ENCODE measurements at regions not wholly inside any gene's neighbourhood (a gene's known extent, or its start where the extent isn't known, plus 50 kb on each side); places are given as distances from the start of the nearest gene placed in this dataset.
A peak's percentile ranks its signal among the peaks of the same experiment; 100 is the strongest.

DNA sequence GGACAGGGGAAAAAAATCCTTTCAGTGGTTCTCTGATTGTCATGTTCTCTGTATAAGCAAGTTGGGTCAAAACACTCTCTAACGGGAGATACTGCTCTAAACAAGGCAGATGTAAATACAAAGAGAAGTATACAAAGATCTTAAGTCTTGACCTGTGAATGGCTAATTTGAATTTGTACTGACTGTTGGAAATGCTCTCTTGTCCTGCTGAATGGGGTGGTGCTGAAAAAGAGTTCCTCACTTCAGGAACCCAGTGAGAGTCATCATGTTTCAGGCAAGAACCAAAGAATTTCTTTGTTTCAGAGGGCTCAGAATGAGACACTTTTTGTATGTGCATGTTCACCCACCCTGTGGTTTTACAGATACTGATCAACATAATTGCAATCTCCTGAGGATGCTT is 461.0 kb downstream of the NR2F1-AS1 start:
- no peak overlapping the region for H2BK5ac ChIP-seq (ENCODE audit: low read length)
- H4K91ac ChIP-seq (ENCODE audit: low read depth, low read length, poor library complexity) = no peak overlapping the region
- no peaks in the 10 kb centered on the region for H3K36me3 ChIP-seq (replicated peaks in 1 of 2; ENCODE audit: control insufficient read depth in 2 of 2, insufficient read depth in 2 of 2, low read length in 2 of 2)
- H3K9me3 ChIP-seq (replicated peaks in 1 of 2; ENCODE audit: control insufficient read depth in 2 of 2, insufficient read depth in 1 of 2, low read depth in 1 of 2, low read length in 2 of 2) = no peaks in the 10 kb centered on the region
- H2AFZ ChIP-seq (ENCODE audit: low read length) = peak overlapping the region; percentile 13
- no peak overlapping the region for H3K23ac ChIP-seq (ENCODE audit: low read depth, low read length, poor library complexity)
- H3K4me2 ChIP-seq (ENCODE audit: insufficient read depth, low read length, poor library complexity, severe bottlenecking) = no peak overlapping the region
- no peak overlapping the region for H2BK15ac ChIP-seq (ENCODE audit: low read length)
- no peak overlapping the region for H2BK12ac ChIP-seq (ENCODE audit: low read length)
- no peak overlapping the region for H3K27ac ChIP-seq (replicated peaks; ENCODE audit: low read length)
- no peak for DNase-seq (ENCODE audit: low spot score)
- no peak overlapping the region for H3K14ac ChIP-seq (ENCODE audit: low read length)
- H3K9ac ChIP-seq (ENCODE audit: low read depth, low read length, poor library complexity) = no peak overlapping the region
- H3K79me1 ChIP-seq (ENCODE audit: low read depth, low read length) = no peaks in the 10 kb centered on the region
- no peaks in the 10 kb centered on the region for H3K27me3 ChIP-seq (ENCODE audit: control insufficient read depth in 3 of 3, insufficient read depth in 3 of 3, low read depth in 1 of 3, low read length in 3 of 3)
- peaks cover 2 to 12% of the 10 kb centered on the region in 2 donors for H3K4me1 ChIP-seq (ENCODE audit: control insufficient read depth in 2 of 2, insufficient read depth in 1 of 2, low read depth in 1 of 2, low read length in 2 of 2)
- no CpG with 5 or more reads among the region's 1 CpG for WGBS, 2 donors (ENCODE audit: extremely low coverage in 2 of 2, insufficient read length in 2 of 2, insufficient replicate concordance in 1 of 2)
- H3K18ac ChIP-seq (ENCODE audit: low read length) = no peak overlapping the region
- H3K4ac ChIP-seq (ENCODE audit: low read length) = no peak overlapping the region
- H3K4me3 ChIP-seq (ENCODE audit: low read length in 2 of 2) = no peak overlapping the region
- no peak overlapping the region for H2AK5ac ChIP-seq (ENCODE audit: low read depth, low read length)
- H2BK120ac ChIP-seq (ENCODE audit: low read depth, low read length) = no peak overlapping the region
- no peak overlapping the region for H4K8ac ChIP-seq (ENCODE audit: low read depth, low read length)

DNA sequence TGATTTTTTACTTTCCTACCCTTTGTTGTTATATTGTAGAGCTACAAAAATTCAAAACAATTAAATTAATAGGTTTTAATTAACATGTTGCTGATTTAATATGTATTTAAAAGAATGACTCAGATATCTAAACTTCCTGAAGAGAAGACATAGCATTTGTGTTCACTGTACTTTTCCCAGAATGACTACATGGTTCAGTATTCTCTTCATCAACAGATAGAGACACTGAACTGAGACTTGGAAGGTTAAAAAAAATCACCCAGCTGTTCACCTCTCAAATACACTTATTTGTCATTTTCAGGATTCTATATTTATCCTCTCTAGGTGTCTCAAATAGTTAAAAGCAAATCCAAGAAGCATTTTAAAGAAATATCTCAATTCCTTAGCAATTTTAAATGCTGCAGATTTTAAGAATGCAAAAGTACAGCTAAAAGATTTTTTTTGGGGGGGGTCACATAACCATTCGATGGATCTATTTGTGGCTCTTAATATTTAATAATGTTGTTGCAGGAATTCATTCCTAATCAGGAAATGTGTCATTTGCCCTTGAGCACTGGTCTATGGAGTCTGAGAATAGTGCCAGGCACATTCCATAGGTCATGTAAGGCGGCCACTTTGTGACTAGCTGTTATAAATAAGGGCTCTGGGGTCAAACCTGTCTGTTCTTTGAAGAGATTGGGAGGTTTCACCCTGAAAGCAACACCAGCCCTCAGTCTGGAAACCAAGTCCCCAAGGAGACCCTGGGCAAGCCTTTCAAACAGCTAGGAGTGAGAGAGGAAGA is 463.1 kb downstream of the NR2F1-AS1 start:
- Histone ChIP-seq H2AFZ (ENCODE audit: low read length) (no peak overlapping the region), H3K4me3 (ENCODE audit: low read length in 2 of 2) (no peak overlapping the region), H3K18ac (ENCODE audit: low read length) (no peak overlapping the region), H3K9me3 (replicated peaks in 1 of 2; ENCODE audit: control insufficient read depth in 2 of 2, insufficient read depth in 1 of 2, low read depth in 1 of 2, low read length in 2 of 2) (no peaks in the 10 kb centered on the region), H3K4me1 (ENCODE audit: control insufficient read depth in 2 of 2, insufficient read depth in 1 of 2, low read depth in 1 of 2, low read length in 2 of 2) (peaks cover 2 to 12% of the 10 kb centered on the region in 2 donors), H3K36me3 (replicated peaks in 1 of 2; ENCODE audit: control insufficient read depth in 2 of 2, insufficient read depth in 2 of 2, low read length in 2 of 2) (no peaks in the 10 kb centered on the region), H2BK15ac (ENCODE audit: low read length) (no peak overlapping the region), H4K91ac (ENCODE audit: low read depth, low read length, poor library complexity) (no peak overlapping the region), H3K4me2 (ENCODE audit: insufficient read depth, low read length, poor library complexity, severe bottlenecking) (no peak overlapping the region), H3K23ac (ENCODE audit: low read depth, low read length, poor library complexity) (no peak overlapping the region), H3K27me3 (ENCODE audit: control insufficient read depth in 3 of 3, insufficient read depth in 3 of 3, low read depth in 1 of 3, low read length in 3 of 3) (no peaks in the 10 kb centered on the region), H4K8ac (ENCODE audit: low read depth, low read length) (no peak overlapping the region), H2AK5ac (ENCODE audit: low read depth, low read length) (no peak overlapping the region), H3K27ac (replicated peaks; ENCODE audit: low read length) (no peak overlapping the region), H3K79me1 (ENCODE audit: low read depth, low read length) (no peaks in the 10 kb centered on the region), H2BK5ac (ENCODE audit: low read length) (no peak overlapping the region), H3K9ac (ENCODE audit: low read depth, low read length, poor library complexity) (no peak overlapping the region), H2BK120ac (ENCODE audit: low read depth, low read length) (no peak overlapping the region), H2BK12ac (ENCODE audit: low read length) (no peak overlapping the region), H3K14ac (ENCODE audit: low read length) (no peak overlapping the region), H3K4ac (ENCODE audit: low read length) (no peak overlapping the region)
- WGBS, 2 donors (ENCODE audit: extremely low coverage in 2 of 2, insufficient read length in 2 of 2, insufficient replicate concordance in 1 of 2) = no CpG with 5 or more reads among the region's 2 CpGs
- DNase-seq (ENCODE audit: low spot score) = no peak

GRCh38 chr5:93107805-93108520 is 473.1 kb downstream of the NR2F1-AS1 start:
- no peak overlapping the region for H3K27ac ChIP-seq (replicated peaks; ENCODE audit: low read length)
- H3K27me3 ChIP-seq (ENCODE audit: control insufficient read depth in 3 of 3, insufficient read depth in 3 of 3, low read depth in 1 of 3, low read length in 3 of 3) = no peaks in the 10 kb centered on the region
- no peak overlapping the region for H2BK15ac ChIP-seq (ENCODE audit: low read length)
- no peak overlapping the region for H2BK120ac ChIP-seq (ENCODE audit: low read depth, low read length)
- no peak overlapping the region for H3K18ac ChIP-seq (ENCODE audit: low read length)
- H3K4me2 ChIP-seq (ENCODE audit: insufficient read depth, low read length, poor library complexity, severe bottlenecking) = no peak overlapping the region
- no CpG with 5 or more reads among the region's 4 CpGs for WGBS, 2 donors (ENCODE audit: extremely low coverage in 2 of 2, insufficient read length in 2 of 2, insufficient replicate concordance in 1 of 2)
- H4K8ac ChIP-seq (ENCODE audit: low read depth, low read length) = no peak overlapping the region
- H3K4me1 ChIP-seq (ENCODE audit: control insufficient read depth in 2 of 2, insufficient read depth in 1 of 2, low read depth in 1 of 2, low read length in 2 of 2) = peaks cover 0 to 3% of the 10 kb centered on the region in 2 donors
- no peak overlapping the region for H2BK12ac ChIP-seq (ENCODE audit: low read length)
- no peaks in the 10 kb centered on the region for H3K9me3 ChIP-seq (replicated peaks in 1 of 2; ENCODE audit: control insufficient read depth in 2 of 2, insufficient read depth in 1 of 2, low read depth in 1 of 2, low read length in 2 of 2)
- no peak overlapping the region for H2AFZ ChIP-seq (ENCODE audit: low read length)
- H3K36me3 ChIP-seq (replicated peaks in 1 of 2; ENCODE audit: control insufficient read depth in 2 of 2, insufficient read depth in 2 of 2, low read length in 2 of 2) = no peaks in the 10 kb centered on the region
- no peak overlapping the region for H3K9ac ChIP-seq (ENCODE audit: low read depth, low read length, poor library complexity)
- H2BK5ac ChIP-seq (ENCODE audit: low read length) = no peak overlapping the region
- no peak overlapping the region for H2AK5ac ChIP-seq (ENCODE audit: low read depth, low read length)
- no peak overlapping the region for H3K4me3 ChIP-seq (ENCODE audit: low read length in 2 of 2)
- H3K23ac ChIP-seq (ENCODE audit: low read depth, low read length, poor library complexity) = no peak overlapping the region
- no peak overlapping the region for H4K91ac ChIP-seq (ENCODE audit: low read depth, low read length, poor library complexity)
- H3K79me1 ChIP-seq (ENCODE audit: low read depth, low read length) = no peaks in the 10 kb centered on the region
- H3K4ac ChIP-seq (ENCODE audit: low read length) = no peak overlapping the region
- no peak overlapping the region for H3K14ac ChIP-seq (ENCODE audit: low read length)
- DNase-seq (ENCODE audit: low spot score) = no peak

GRCh38 chr5:93107141-93107540 is 473.9 kb downstream of the NR2F1-AS1 start:
- no peak overlapping the region for H2BK12ac ChIP-seq (ENCODE audit: low read length)
- no peak overlapping the region for H3K9ac ChIP-seq (ENCODE audit: low read depth, low read length, poor library complexity)
- H2AFZ ChIP-seq (ENCODE audit: low read length) = peak overlapping the region; percentile 42
- H2BK5ac ChIP-seq (ENCODE audit: low read length) = no peak overlapping the region
- no peak overlapping the region for H3K27ac ChIP-seq (replicated peaks; ENCODE audit: low read length)
- no peak overlapping the region for H2BK15ac ChIP-seq (ENCODE audit: low read length)
- no peak overlapping the region for H3K4ac ChIP-seq (ENCODE audit: low read length)
- H3K4me1 ChIP-seq (ENCODE audit: control insufficient read depth in 2 of 2, insufficient read depth in 1 of 2, low read depth in 1 of 2, low read length in 2 of 2) = peaks cover 0 to 3% of the 10 kb centered on the region in 2 donors
- WGBS, 2 donors (ENCODE audit: extremely low coverage in 2 of 2, insufficient read length in 2 of 2, insufficient replicate concordance in 1 of 2) = no CpG with 5 or more reads among the region's 1 CpG
- DNase-seq (ENCODE audit: low spot score) = no peak
- H4K91ac ChIP-seq (ENCODE audit: low read depth, low read length, poor library complexity) = no peak overlapping the region
- H3K9me3 ChIP-seq (replicated peaks in 1 of 2; ENCODE audit: control insufficient read depth in 2 of 2, insufficient read depth in 1 of 2, low read depth in 1 of 2, low read length in 2 of 2) = no peaks in the 10 kb centered on the region
- H3K18ac ChIP-seq (ENCODE audit: low read length) = no peak overlapping the region
- H3K4me3 ChIP-seq (ENCODE audit: low read length in 2 of 2) = no peak overlapping the region
- no peaks in the 10 kb centered on the region for H3K27me3 ChIP-seq (ENCODE audit: control insufficient read depth in 3 of 3, insufficient read depth in 3 of 3, low read depth in 1 of 3, low read length in 3 of 3)
- H2AK5ac ChIP-seq (ENCODE audit: low read depth, low read length) = no peak overlapping the region
- H2BK120ac ChIP-seq (ENCODE audit: low read depth, low read length) = no peak overlapping the region
- H4K8ac ChIP-seq (ENCODE audit: low read depth, low read length) = no peak overlapping the region
- H3K14ac ChIP-seq (ENCODE audit: low read length) = no peak overlapping the region
- no peaks in the 10 kb centered on the region for H3K79me1 ChIP-seq (ENCODE audit: low read depth, low read length)
- no peak overlapping the region for H3K23ac ChIP-seq (ENCODE audit: low read depth, low read length, poor library complexity)
- no peaks in the 10 kb centered on the region for H3K36me3 ChIP-seq (replicated peaks in 1 of 2; ENCODE audit: control insufficient read depth in 2 of 2, insufficient read depth in 2 of 2, low read length in 2 of 2)
- no peak overlapping the region for H3K4me2 ChIP-seq (ENCODE audit: insufficient read depth, low read length, poor library complexity, severe bottlenecking)

Data from neuronal stem cell (in vitro differentiated cells).